Prostate gland (tissue), 2 donors: ENCODE measurements at regions not wholly inside any gene's neighbourhood (a gene's known extent, or its start where the extent isn't known, plus 50 kb on each side); places are given as distances from the start of the nearest gene placed in this dataset.

Source experiments
- POLR2A ChIP-seq: fragments of 450-650 bp; IDR thresholded peaks from one replicate; pipeline ENCODE4 v1.6.1; 2016; ENCODE audit warnings: antibody characterized with exemption, mild to moderate bottlenecking
- TF ChIP-seq, protein P1 (sequence below), 4 experiments: fragments of 200-600 bp in 2 of 4; fragments of 450-650 bp in 2 of 4; sonication (generic) in 2 of 4; IDR thresholded peaks; 1 replicate in 3 of 4; 2 replicates in 1 of 4; pipeline ENCODE4 v1.5.1; 2016 to 2019; ENCODE audit warnings: antibody characterized with exemption in 4 of 4, mild to moderate bottlenecking in 2 of 4, moderate library complexity in 2 of 4

DNA sequence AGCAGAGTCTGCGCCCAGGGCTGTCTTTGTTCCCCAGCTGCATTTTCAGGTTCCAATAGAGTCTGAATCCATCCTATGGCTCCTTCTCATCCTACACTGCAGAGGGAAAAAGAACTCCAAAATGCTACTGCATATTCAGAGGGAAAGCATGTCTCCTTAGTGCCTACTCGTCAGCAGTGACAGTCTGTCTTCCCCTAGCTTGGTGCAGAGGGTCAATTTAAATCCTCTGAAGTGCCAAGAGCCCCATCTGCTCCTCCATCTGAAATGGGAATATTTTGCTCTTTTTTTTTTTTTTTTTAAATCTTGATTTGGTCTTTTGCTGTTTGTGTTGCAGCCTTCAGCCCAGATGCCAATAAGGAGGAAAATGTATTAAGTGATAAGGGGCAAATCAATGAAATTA lies 199.3 kb downstream of the RNF144A start:
- TF ChIP-seq, protein P1, sequence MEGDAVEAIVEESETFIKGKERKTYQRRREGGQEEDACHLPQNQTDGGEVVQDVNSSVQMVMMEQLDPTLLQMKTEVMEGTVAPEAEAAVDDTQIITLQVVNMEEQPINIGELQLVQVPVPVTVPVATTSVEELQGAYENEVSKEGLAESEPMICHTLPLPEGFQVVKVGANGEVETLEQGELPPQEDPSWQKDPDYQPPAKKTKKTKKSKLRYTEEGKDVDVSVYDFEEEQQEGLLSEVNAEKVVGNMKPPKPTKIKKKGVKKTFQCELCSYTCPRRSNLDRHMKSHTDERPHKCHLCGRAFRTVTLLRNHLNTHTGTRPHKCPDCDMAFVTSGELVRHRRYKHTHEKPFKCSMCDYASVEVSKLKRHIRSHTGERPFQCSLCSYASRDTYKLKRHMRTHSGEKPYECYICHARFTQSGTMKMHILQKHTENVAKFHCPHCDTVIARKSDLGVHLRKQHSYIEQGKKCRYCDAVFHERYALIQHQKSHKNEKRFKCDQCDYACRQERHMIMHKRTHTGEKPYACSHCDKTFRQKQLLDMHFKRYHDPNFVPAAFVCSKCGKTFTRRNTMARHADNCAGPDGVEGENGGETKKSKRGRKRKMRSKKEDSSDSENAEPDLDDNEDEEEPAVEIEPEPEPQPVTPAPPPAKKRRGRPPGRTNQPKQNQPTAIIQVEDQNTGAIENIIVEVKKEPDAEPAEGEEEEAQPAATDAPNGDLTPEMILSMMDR (IDR thresholded peaks at IDR 0.05) = no peak
- no peak for TF ChIP-seq POLR2A
